Mucosa of stomach (tissue), 1 donor: ENCODE measurements at regions not wholly inside any gene's neighbourhood (a gene's known extent, or its start where the extent isn't known, plus 50 kb on each side); places are given as distances from the start of the nearest gene placed in this dataset.

Experiments used
- H3K27me3 ChIP-seq: one replicate; pipeline ENCODE4 v1.7.0; 2013; ENCODE audit warnings: mild to moderate bottlenecking, low read length; ENCODE audit not compliant: control insufficient read depth, insufficient read depth
- H3K36me3 ChIP-seq: one replicate; pipeline ENCODE4 v1.7.0; 2013; ENCODE audit warnings: low read length; ENCODE audit not compliant: control insufficient read depth, insufficient read depth
- H3K4me1 ChIP-seq: one replicate; pipeline ENCODE4 v1.7.0; 2013; ENCODE audit warnings: mild to moderate bottlenecking, low read length; ENCODE audit not compliant: control insufficient read depth, insufficient read depth
- H3K4me3 ChIP-seq: one replicate; pipeline ENCODE4 v1.7.0; 2013; ENCODE audit warnings: low read length
- H3K9ac ChIP-seq: one replicate; pipeline ENCODE4 v1.7.0; 2013; ENCODE audit warnings: mild to moderate bottlenecking, low read length, moderate library complexity
- H3K9me3 ChIP-seq: one replicate; pipeline ENCODE4 v1.7.0; 2013; ENCODE audit warnings: mild to moderate bottlenecking, low read length, moderate library complexity; ENCODE audit not compliant: control insufficient read depth
- donor health status: Pancreatic carcinoma.

- H3K27me3 ChIP-seq, result no peaks in the 10 kb centered on the region
- no peaks in the 10 kb centered on the region for H3K36me3 ChIP-seq
- H3K4me3 ChIP-seq, result no peak overlapping the region
- H3K9ac ChIP-seq, result no peak overlapping the region
- H3K9me3 ChIP-seq, result no peaks in the 10 kb centered on the region
- no peaks in the 10 kb centered on the region for H3K4me1 ChIP-seq
These were observed 1247.5 kb upstream of the C9orf72 start for GRCh38 chr9:28820741-28821140.

GRCh38 chr9:28821240-28821639, 1248.0 kb upstream of the C9orf72 start:
- Histone ChIP-seq H3K9ac (no peak overlapping the region), H3K36me3 (no peaks in the 10 kb centered on the region), H3K9me3 (no peaks in the 10 kb centered on the region), H3K4me1 (no peaks in the 10 kb centered on the region), H3K4me3 (no peak overlapping the region), H3K27me3 (no peaks in the 10 kb centered on the region)

- Histone ChIP-seq H3K27me3 (no peaks in the 10 kb centered on the region), H3K9me3 (no peaks in the 10 kb centered on the region), H3K9ac (no peak overlapping the region), H3K36me3 (no peaks in the 10 kb centered on the region), H3K4me3 (no peak overlapping the region), H3K4me1 (no peaks in the 10 kb centered on the region)
These were observed 1251.2 kb upstream of the C9orf72 start for GRCh38 chr9:28824432-28824963.

GRCh38 chr9:28832168-28832770, 1259.0 kb upstream of the C9orf72 start:
- Histone ChIP-seq H3K36me3 (no peaks in the 10 kb centered on the region), H3K4me1 (no peaks in the 10 kb centered on the region), H3K27me3 (no peaks in the 10 kb centered on the region), H3K4me3 (no peak overlapping the region), H3K9ac (no peak overlapping the region), H3K9me3 (no peaks in the 10 kb centered on the region)

GRCh38 chr9:28834156-28834555, 1260.9 kb upstream of the C9orf72 start:
- Histone ChIP-seq H3K36me3 (no peaks in the 10 kb centered on the region), H3K4me3 (no peak overlapping the region), H3K9ac (no peak overlapping the region), H3K9me3 (no peaks in the 10 kb centered on the region), H3K27me3 (no peaks in the 10 kb centered on the region), H3K4me1 (no peaks in the 10 kb centered on the region)

GRCh38 chr9:28839778-28840430, 1266.6 kb upstream of the C9orf72 start:
- H3K4me3 ChIP-seq, result no peak overlapping the region
- no peaks in the 10 kb centered on the region for H3K4me1 ChIP-seq
- no peak overlapping the region for H3K9ac ChIP-seq
- H3K36me3 ChIP-seq, result no peaks in the 10 kb centered on the region
- H3K27me3 ChIP-seq, result no peaks in the 10 kb centered on the region
- no peaks in the 10 kb centered on the region for H3K9me3 ChIP-seq

- no peaks in the 10 kb centered on the region for H3K4me1 ChIP-seq
- H3K9me3 ChIP-seq, result no peaks in the 10 kb centered on the region
- no peak overlapping the region for H3K9ac ChIP-seq
- H3K27me3 ChIP-seq, result no peaks in the 10 kb centered on the region
- H3K4me3 ChIP-seq, result no peak overlapping the region
- H3K36me3 ChIP-seq, result no peaks in the 10 kb centered on the region
These were observed 1268.5 kb upstream of the C9orf72 start for GRCh38 chr9:28841775-28842174.

GRCh38 chr9:28847331-28847730, 1274.0 kb upstream of the C9orf72 start:
- Histone ChIP-seq H3K9ac (no peak overlapping the region), H3K27me3 (no peaks in the 10 kb centered on the region), H3K9me3 (no peaks in the 10 kb centered on the region), H3K4me3 (no peak overlapping the region), H3K4me1 (no peaks in the 10 kb centered on the region), H3K36me3 (no peaks in the 10 kb centered on the region)

GRCh38 chr9:28848671-28849070, 1275.4 kb upstream of the C9orf72 start:
- no peaks in the 10 kb centered on the region for H3K4me1 ChIP-seq
- H3K9ac ChIP-seq, result no peak overlapping the region
- no peaks in the 10 kb centered on the region for H3K9me3 ChIP-seq
- no peaks in the 10 kb centered on the region for H3K27me3 ChIP-seq
- no peaks in the 10 kb centered on the region for H3K36me3 ChIP-seq
- no peak overlapping the region for H3K4me3 ChIP-seq

GRCh38 chr9:28853477-28853876, 1280.2 kb upstream of the C9orf72 start:
- no peaks in the 10 kb centered on the region for H3K36me3 ChIP-seq
- H3K4me3 ChIP-seq, result no peak overlapping the region
- H3K9me3 ChIP-seq, result no peaks in the 10 kb centered on the region
- no peak overlapping the region for H3K9ac ChIP-seq
- H3K27me3 ChIP-seq, result no peaks in the 10 kb centered on the region
- H3K4me1 ChIP-seq, result no peaks in the 10 kb centered on the region

- H3K4me3 ChIP-seq, result no peak overlapping the region
- no peaks in the 10 kb centered on the region for H3K36me3 ChIP-seq
- no peaks in the 10 kb centered on the region for H3K4me1 ChIP-seq
- H3K9me3 ChIP-seq, result no peaks in the 10 kb centered on the region
- no peaks in the 10 kb centered on the region for H3K27me3 ChIP-seq
- no peak overlapping the region for H3K9ac ChIP-seq
These were observed 1293.7 kb upstream of the C9orf72 start for GRCh38 chr9:28866951-28867350.

GRCh38 chr9:28868228-28868990, 1295.1 kb upstream of the C9orf72 start:
- Histone ChIP-seq H3K9ac (no peak overlapping the region), H3K36me3 (no peaks in the 10 kb centered on the region), H3K27me3 (no peaks in the 10 kb centered on the region), H3K4me3 (no peak overlapping the region), H3K9me3 (no peaks in the 10 kb centered on the region), H3K4me1 (no peaks in the 10 kb centered on the region)
